GM12873 (cell line): ENCODE measurements at regions not wholly inside any gene's neighbourhood (a gene's known extent, or its start where the extent isn't known, plus 50 kb on each side); places are given as distances from the start of the nearest gene placed in this dataset.

ENCODE experiments used
- TF ChIP-seq, protein P1 (sequence below): IDR thresholded peaks from 2 replicates; pipeline ENCODE4 v1.5.1; 2012; ENCODE audit warnings: low read depth, mild to moderate bottlenecking, moderate library complexity, low read length, control low read depth; ENCODE audit not compliant: insufficient read depth; ENCODE audit errors: missing control alignments

DNA sequence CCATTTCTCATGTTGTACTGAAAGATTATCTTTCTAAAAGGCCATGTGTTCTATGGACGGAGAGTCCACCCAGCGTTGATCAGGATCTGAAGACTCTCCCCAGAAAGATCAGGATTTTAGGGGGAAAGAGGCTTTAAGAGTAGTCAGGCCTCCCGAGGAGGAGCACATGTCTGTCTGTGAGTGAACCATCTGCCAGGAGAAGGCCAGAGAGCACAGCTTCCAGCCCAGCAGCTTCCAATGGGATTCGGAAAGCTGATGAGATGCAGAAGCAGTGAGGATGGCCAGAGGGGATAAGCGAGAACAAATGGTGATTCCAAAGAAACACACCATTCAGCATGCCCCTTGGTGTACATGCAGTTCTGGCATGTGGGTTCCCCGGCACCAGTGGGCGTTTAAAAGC is 88.5 kb upstream of the TCERG1L start:
- TF ChIP-seq, protein P1, sequence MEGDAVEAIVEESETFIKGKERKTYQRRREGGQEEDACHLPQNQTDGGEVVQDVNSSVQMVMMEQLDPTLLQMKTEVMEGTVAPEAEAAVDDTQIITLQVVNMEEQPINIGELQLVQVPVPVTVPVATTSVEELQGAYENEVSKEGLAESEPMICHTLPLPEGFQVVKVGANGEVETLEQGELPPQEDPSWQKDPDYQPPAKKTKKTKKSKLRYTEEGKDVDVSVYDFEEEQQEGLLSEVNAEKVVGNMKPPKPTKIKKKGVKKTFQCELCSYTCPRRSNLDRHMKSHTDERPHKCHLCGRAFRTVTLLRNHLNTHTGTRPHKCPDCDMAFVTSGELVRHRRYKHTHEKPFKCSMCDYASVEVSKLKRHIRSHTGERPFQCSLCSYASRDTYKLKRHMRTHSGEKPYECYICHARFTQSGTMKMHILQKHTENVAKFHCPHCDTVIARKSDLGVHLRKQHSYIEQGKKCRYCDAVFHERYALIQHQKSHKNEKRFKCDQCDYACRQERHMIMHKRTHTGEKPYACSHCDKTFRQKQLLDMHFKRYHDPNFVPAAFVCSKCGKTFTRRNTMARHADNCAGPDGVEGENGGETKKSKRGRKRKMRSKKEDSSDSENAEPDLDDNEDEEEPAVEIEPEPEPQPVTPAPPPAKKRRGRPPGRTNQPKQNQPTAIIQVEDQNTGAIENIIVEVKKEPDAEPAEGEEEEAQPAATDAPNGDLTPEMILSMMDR = no peak

DNA sequence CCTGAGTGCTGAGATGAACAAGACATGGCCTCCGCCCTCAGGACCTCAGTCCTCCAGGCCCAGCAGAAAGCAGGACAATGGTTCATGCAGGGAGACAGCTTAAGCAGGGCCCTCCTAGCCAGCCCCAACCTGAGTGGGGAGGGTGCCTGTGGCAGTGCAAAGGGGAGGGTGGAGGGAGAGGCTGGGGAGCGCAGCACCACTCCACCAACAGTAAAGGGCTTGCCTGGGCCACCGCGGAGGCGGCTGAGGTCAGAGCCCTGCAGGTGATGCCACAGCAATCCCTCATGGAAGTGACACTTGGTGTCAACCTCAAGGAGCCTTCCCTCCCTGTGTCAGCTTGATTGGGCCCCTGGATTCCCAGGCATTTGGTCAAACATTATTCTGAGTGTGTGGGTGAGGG is 89.0 kb upstream of the TCERG1L start:
- TF ChIP-seq, protein P1 = no peak

DNA sequence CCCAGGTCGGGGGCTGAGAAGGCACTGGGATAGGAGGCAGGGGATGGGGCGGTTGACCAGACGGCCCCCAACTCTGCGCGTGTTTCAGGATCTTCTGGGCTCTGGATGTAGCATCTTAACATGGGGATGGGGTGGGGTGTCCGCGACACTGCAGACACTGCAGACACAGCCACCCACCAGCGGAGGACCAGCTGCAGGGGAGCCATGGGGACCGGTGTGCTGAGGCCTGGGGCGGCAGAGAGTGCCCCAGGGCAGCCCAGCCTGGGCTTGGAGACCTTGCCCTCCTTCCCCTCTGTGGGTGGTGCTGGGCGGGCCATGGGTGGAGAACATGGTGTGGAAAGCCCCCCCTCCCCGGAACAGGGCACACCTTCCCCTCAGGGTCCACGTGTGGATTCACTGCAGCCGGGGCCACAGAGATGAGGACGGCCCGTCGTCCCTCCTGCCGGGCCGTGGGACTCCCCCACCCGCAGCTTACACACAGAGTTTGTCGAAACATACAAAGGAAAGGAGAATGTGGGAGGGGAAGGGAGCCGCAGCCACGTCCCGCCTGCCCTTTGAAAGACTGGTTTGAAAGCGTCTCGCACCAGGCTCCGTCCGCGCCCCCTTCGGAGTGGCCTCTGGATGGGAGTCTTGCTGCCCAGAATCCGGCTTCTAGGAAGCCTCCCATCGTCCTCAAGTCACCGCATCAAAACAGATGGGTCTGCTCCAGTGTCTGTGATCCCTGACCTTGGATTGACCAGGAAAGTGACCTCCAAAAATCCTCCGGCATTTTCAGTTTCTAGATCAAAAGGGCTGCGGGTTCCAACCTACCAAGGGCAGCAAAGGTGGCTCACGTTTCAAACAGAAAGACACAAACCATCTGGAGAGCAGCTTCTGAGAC is 91.5 kb upstream of the TCERG1L start:
- TF ChIP-seq, protein P1 = no peak

DNA sequence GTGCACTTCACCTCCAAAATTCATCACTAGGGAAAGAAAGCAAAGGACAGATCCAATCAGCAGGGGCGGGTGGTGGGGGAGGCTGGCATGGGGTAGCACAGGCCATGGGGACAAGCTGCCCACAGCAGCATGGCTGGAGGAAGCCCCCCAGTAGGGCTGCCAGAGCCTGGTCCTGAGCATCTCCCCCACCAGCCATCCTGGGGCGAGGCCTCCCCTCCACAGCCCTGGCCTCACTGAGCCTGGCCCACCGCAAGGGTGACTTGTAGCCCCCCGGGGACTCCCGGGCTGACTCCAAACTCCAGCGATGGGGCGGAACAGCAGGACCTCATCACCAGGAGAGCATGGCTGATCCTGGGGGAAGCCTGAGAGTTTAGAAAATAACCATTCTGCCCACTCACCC is 92.4 kb upstream of the TCERG1L start:
- TF ChIP-seq, protein P1 = no peak

DNA sequence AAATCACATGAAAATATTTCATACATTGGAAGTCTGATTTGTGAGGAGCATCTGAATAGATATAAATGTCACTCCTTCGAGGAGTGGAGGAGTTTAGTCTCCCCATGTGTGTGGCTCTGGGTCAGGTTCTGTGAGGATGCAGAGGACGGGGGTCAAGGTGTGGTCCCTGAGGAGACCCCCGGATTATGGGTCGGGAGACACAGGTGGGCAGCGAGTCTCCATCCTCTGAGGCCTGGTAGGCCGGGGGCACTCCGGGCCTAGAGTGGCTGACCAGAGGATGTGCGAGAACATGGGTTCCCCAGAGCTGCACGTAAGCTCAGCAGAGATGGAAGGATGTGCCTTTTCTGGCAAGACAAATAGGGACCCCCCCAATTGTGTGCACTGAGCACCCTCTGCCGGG is 93.4 kb upstream of the TCERG1L start:
- TF ChIP-seq, protein P1 = no peak

DNA sequence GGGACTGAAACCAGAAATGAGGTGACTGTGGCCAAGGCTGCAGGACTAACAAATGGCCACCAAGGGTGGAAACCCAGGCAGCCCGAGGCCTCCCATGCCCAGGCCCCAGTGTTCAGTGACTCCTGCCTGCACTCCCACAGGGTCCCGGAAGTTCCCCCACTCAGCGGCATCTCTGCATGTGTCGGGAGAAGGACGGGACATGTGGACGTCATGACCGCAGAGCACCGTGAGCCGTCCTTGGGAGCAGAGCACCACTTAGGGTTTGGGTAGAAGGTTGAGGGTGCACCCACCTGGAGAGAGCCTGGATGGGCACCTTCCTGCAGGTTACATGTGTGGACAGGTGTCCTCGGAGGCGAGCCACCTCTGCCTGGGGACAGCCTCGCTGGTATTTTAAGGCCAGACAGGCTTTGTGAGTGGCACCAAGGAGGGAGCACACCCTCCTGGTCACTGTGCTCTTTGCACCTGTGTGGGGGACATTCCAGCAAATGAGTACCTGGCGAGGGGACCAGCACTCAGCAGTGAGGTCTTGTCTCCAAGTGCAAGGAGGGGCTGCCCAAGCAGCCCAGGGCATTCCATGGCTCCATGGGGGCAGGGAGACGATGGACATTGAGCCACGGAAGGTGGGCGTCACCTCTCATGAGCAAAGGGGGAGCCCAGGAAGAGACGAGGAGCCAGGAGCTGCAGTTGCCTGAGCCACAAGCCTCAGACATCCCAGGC is 95.3 kb upstream of the TCERG1L start:
- TF ChIP-seq, protein P1 = no peak

DNA sequence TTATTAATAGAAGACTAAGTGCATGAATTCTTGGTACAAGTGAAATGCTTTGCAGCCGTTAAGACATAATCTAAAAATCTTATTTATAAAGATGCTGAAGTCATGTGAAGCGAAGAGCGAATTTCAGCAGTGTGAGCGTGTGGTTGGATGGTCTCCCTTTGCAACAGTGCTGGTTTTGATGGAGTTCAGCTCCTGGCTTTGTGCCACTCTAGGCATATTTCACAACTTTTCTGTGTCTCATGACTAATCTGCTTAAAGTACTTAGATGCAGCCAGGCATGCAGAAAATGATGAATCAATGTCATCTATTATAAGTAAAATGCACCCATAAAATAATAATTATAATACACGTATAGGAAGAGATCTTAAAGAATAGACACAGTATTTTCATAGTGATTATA is 107.2 kb upstream of the TCERG1L start:
- TF ChIP-seq, protein P1 = no peak
